Naive thymus-derived CD4-positive, alpha-beta T cell (primary cell): ENCODE measurements at regions not wholly inside any gene's neighbourhood (a gene's known extent, or its start where the extent isn't known, plus 50 kb on each side); places are given as distances from the start of the nearest gene placed in this dataset.

Experiments used
- ATAC-seq: fragments of 150-1000 bp; cut with Tn5 transposase; 2 replicates; pipeline ENCODE4 v1.10.0; 2021; ENCODE audit warnings: mild to moderate bottlenecking, moderate library complexity
- CTCF ChIA-PET: fragments of 350-600 bp; sonication (Branson Sonifier 250); formaldehyde crosslinking; loops from one replicate; lab custom pipeline; 2021; ENCODE audit warnings: antibody characterized with exemption; lab: Charles Lee
- POLR2A ChIA-PET: fragments of 350-600 bp; sonication (Branson Sonifier 250); formaldehyde crosslinking; loops from one replicate; lab custom pipeline; 2021; ENCODE audit warnings: antibody characterized with exemption, inconsistent platforms; lab: Charles Lee
- DNase-seq, 9 donors: peaks; one replicate each; pipeline versions ENCODE4 v3.0.0 to v3.0.0-alpha.2; 2020 to 2022; ENCODE audit warnings: mixed read lengths in 1 of 9
- H3K27ac ChIP-seq: one replicate; pipeline ENCODE4 v1.7.0; 2013; ENCODE audit warnings: mild to moderate bottlenecking, low read depth, low read length, moderate library complexity
- H3K27me3 ChIP-seq, 2 donors: one replicate each; pipeline ENCODE4 v1.7.0; 2013; ENCODE audit warnings: low read length in 2 of 2, mild to moderate bottlenecking in 2 of 2, moderate library complexity in 2 of 2; ENCODE audit not compliant: control insufficient read depth in 2 of 2, insufficient read depth in 2 of 2
- H3K36me3 ChIP-seq, 3 experiments: 1 replicate in 2 of 3; 2 replicates in 1 of 3; pipeline ENCODE4 v1.7.0; 2013; ENCODE audit warnings: low read length in 3 of 3, mild to moderate bottlenecking in 3 of 3, moderate library complexity in 1 of 3; ENCODE audit not compliant: insufficient read depth in 3 of 3, control insufficient read depth in 2 of 3
- H3K4me1 ChIP-seq, 2 donors: one replicate each; pipeline ENCODE4 v1.7.0; 2013; ENCODE audit warnings: low read length in 2 of 2, mild to moderate bottlenecking in 2 of 2, moderate library complexity in 1 of 2; ENCODE audit not compliant: control insufficient read depth in 2 of 2, insufficient read depth in 2 of 2
- H3K4me3 ChIP-seq: 2 replicates; pipeline ENCODE4 v1.7.0; 2013; ENCODE audit warnings: mild to moderate bottlenecking, low read length
- H3K9me3 ChIP-seq, 3 experiments: 1 replicate in 2 of 3; 2 replicates in 1 of 3; pipeline ENCODE4 v1.7.0; 2013; ENCODE audit warnings: low read length in 3 of 3; ENCODE audit not compliant: control insufficient read depth in 2 of 3
- H3K27ac Mint-ChIP-seq, 9 donors: one replicate each; pipeline ENCODE4 v1.8.0; 2020 to 2022; ENCODE audit warnings: mixed read lengths in 9 of 9, mild to moderate bottlenecking in 8 of 9, moderate library complexity in 5 of 9, inconsistent platforms in 2 of 9
- H3K27me3 Mint-ChIP-seq, 5 donors: one replicate each; pipeline ENCODE4 v1.8.0; 2021 to 2022; ENCODE audit warnings: mixed read lengths in 5 of 5, mild to moderate bottlenecking in 1 of 5
- H3K36me3 Mint-ChIP-seq, 5 donors: one replicate each; pipeline ENCODE4 v1.8.0; 2020 to 2022; ENCODE audit warnings: mixed read lengths in 5 of 5, mild to moderate bottlenecking in 3 of 5, inconsistent platforms in 1 of 5
- H3K4me1 Mint-ChIP-seq, 7 donors: one replicate each; pipeline ENCODE4 v1.8.0; 2020 to 2022; ENCODE audit warnings: mixed read lengths in 7 of 7, mild to moderate bottlenecking in 3 of 7, inconsistent platforms in 1 of 7
- H3K4me3 Mint-ChIP-seq, 10 donors: one replicate each; pipeline ENCODE4 v1.8.0; 2020 to 2022; ENCODE audit warnings: mild to moderate bottlenecking in 10 of 10, mixed read lengths in 10 of 10, moderate library complexity in 6 of 10, inconsistent platforms in 2 of 10
- H3K9me3 Mint-ChIP-seq, 11 donors: one replicate each; pipeline ENCODE4 v1.8.0; 2020 to 2022; ENCODE audit warnings: mixed read lengths in 11 of 11, mild to moderate bottlenecking in 4 of 11, inconsistent platforms in 1 of 11, moderate library complexity in 1 of 11
- intact Hi-C, 2 donors: fragments of 100-400 bp; cut with micrococcal nuclease; formaldehyde crosslinking; loops; one replicate each; pipeline ENCODE4 v1.15.1; 2023

DNA sequence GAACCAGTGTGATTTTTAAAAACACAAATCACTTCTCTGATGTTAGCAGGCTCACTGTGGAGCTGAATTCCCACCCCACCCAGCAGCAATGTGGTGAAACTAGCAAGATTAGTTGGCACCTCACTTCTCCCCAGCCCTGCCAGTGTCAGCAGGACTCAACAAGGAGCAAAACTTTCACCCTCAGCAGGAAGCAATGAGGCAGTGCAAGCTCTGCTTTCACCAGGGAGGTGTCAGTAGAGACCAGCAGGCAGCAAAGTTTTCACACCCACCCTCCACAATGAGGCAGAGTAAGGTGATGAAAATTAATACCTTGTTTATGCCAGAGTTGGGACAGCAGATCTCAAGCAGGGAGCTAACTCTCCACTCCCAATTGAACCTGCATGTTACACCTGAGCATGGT, 565.0 kb downstream of the CETN3 start:
- Mint-ChIP-seq H3K27ac (no peak overlapping the region), H3K4me3 (no peak overlapping the region), H3K36me3 (no peaks in the 10 kb centered on the region), H3K4me1 (no peaks in the 10 kb centered on the region), H3K27me3 (no peaks in the 10 kb centered on the region), H3K9me3 (peaks cover 0 to 3% (median 0%) of the 10 kb centered on the region in 11 donors)
- Histone ChIP-seq H3K27me3 (no peaks in the 10 kb centered on the region), H3K27ac (no peak overlapping the region), H3K9me3 (no peaks in the 10 kb centered on the region), H3K4me3 (no peak overlapping the region), H3K36me3 (no peaks in the 10 kb centered on the region), H3K4me1 (no peaks in the 10 kb centered on the region)
- DNase-seq (no peak), ATAC-seq (no peak)
- intact Hi-C loops = no loop called here
- CTCF ChIA-PET = no interaction called here
- POLR2A ChIA-PET = no interaction called here

DNA sequence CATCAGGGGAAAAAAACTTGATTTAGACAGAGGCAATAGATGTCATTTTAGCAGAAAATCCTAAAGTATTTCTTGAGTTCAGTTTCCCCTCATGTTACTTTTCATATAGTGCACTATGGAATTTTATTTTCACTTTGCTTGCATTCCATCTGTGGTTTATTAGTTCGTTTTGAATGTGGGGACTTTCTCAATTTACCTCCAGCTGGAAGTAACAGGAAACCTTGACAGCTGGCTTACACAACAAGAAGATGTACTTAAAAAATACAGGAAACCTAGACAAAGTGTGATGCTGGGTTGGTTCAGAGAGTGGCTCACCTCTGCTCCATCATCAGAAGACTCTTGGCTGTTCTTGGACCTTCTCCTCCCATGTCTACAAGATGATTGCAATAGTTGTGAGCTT, 567.0 kb downstream of the CETN3 start:
- Histone ChIP-seq H3K4me1 (no peaks in the 10 kb centered on the region), H3K27me3 (no peaks in the 10 kb centered on the region), H3K36me3 (no peaks in the 10 kb centered on the region), H3K4me3 (no peak overlapping the region), H3K9me3 (no peaks in the 10 kb centered on the region), H3K27ac (no peak overlapping the region)
- Mint-ChIP-seq H3K9me3 (peaks cover 0 to 3% (median 0%) of the 10 kb centered on the region in 11 donors), H3K4me3 (no peak overlapping the region), H3K36me3 (no peaks in the 10 kb centered on the region), H3K27ac (no peak overlapping the region), H3K4me1 (no peaks in the 10 kb centered on the region), H3K27me3 (no peaks in the 10 kb centered on the region)
- ATAC-seq (no peak), DNase-seq (no peak)
- ChIA-PET CTCF (no interaction called here), POLR2A (no interaction called here)
- intact Hi-C loops = no loop called here

DNA sequence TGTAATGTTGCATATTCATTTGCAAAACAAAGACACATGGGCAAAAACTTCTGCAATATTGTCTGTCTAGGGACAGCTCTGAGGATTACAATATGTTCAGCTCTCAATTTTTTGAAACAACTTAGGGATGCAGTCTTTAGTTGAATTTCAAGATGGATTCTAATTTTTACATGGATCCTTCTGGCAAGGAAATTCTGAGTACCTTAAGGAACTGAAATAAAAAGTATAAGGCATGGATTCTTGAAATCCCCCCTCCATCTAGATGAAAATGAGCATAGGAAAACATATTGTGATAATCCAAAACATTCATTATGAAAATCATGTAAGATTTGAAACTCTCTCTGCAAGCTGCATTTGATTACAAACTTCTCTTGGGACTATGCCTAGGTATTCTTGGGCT, 568.6 kb downstream of the CETN3 start:
- DNase-seq (no peak), ATAC-seq (no peak)
- peaks cover 0 to 6% (median 0%) of the 10 kb centered on the region in 11 donors for H3K9me3 Mint-ChIP-seq
- H3K36me3 Mint-ChIP-seq = no peaks in the 10 kb centered on the region
- H3K27me3 ChIP-seq = no peaks in the 10 kb centered on the region
- H3K4me1 ChIP-seq = no peaks in the 10 kb centered on the region
- intact Hi-C loops = no loop called here
- no peaks in the 10 kb centered on the region for H3K4me1 Mint-ChIP-seq
- no peaks in the 10 kb centered on the region for H3K36me3 ChIP-seq
- CTCF ChIA-PET = no interaction called here
- no peak overlapping the region for H3K27ac Mint-ChIP-seq
- no peaks in the 10 kb centered on the region for H3K9me3 ChIP-seq
- H3K4me3 ChIP-seq = no peak overlapping the region
- H3K4me3 Mint-ChIP-seq = no peak overlapping the region
- POLR2A ChIA-PET = no interaction called here
- H3K27ac ChIP-seq = no peak overlapping the region
- no peaks in the 10 kb centered on the region for H3K27me3 Mint-ChIP-seq

DNA sequence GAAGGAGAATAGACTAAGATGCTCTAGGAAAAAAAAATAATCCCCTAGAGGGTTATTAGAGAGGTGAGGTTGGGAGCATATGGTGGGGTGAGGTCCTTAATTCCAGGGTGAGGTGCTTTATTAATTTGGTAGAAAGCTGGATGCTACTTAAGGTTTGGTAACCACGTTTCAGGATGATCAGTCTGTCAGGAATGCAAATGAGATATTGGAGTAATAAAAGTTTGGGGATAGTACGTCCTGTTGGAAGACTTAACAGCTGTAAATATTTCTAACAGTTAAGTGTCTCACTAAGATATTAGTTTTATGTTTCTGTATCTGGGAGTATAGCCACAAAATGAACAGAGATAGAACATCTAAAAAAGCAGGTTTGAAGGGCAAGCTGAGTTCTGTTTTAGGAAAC, 578.9 kb downstream of the CETN3 start:
- H3K27ac ChIP-seq = no peak overlapping the region
- Mint-ChIP-seq H3K36me3 (no peaks in the 10 kb centered on the region), H3K27me3 (no peaks in the 10 kb centered on the region), H3K9me3 (peaks cover 0 to 20% (median 2%) of the 10 kb centered on the region in 11 donors), H3K4me1 (no peaks in the 10 kb centered on the region), H3K27ac (no peak overlapping the region), H3K4me3 (no peak overlapping the region)
- H3K27me3 ChIP-seq = no peaks in the 10 kb centered on the region
- no peaks in the 10 kb centered on the region for H3K4me1 ChIP-seq
- H3K36me3 ChIP-seq = no peaks in the 10 kb centered on the region
- ATAC-seq (no peak), DNase-seq (no peak)
- no peak overlapping the region for H3K4me3 ChIP-seq
- POLR2A ChIA-PET = no interaction called here
- intact Hi-C loops = no loop called here
- CTCF ChIA-PET = no interaction called here
- H3K9me3 ChIP-seq = no peaks in the 10 kb centered on the region

DNA sequence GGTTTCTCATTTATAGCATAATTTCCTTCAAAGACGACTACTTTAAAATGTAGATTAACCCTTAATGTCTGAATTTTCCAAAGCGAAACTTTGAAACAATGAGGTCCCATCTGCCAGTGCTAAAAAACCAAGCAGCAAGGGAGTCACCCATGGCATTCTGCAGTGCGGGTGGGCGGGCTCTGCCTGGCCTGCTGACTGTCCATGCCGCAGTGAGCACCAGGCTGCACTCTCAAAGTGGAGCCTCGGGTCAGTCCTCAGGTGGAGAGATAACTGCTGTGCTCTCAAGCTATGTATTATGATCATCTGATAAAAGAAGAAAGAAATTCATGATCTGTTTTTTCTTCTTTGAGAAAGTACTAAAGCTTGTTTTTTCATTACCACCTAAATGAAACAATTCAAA, 581.6 kb downstream of the CETN3 start:
- Mint-ChIP-seq H3K27ac (no peak overlapping the region), H3K36me3 (no peaks in the 10 kb centered on the region), H3K27me3 (no peaks in the 10 kb centered on the region), H3K4me3 (no peak overlapping the region), H3K4me1 (no peaks in the 10 kb centered on the region), H3K9me3 (peaks cover 0 to 22% (median 4%) of the 10 kb centered on the region in 11 donors)
- H3K9me3 ChIP-seq = no peaks in the 10 kb centered on the region
- ChIA-PET CTCF (no interaction called here), POLR2A (no interaction called here)
- no peaks in the 10 kb centered on the region for H3K4me1 ChIP-seq
- no peak overlapping the region for H3K4me3 ChIP-seq
- intact Hi-C loops = no loop called here
- no peak overlapping the region for H3K27ac ChIP-seq
- no peaks in the 10 kb centered on the region for H3K36me3 ChIP-seq
- DNase-seq (no peak), ATAC-seq (no peak)
- H3K27me3 ChIP-seq = no peaks in the 10 kb centered on the region

DNA sequence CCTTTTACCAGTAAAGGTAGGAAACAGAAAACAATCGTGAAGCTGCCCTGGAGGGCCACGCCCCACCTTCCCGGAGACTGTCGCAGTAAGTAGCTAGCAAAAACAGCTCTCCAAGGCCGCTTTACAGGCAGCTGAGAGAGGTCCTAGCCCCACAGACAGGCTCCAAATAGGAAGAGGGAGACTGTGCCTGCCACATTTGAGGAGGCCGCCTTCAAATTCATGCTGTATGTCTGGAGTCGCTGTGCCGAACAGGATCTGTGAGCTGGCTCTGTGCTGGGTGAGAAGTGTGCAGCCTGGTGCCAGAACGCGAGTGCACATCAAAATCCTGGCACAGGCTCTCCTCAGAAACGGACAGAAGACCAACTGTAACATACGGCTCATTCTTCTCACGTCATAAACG, 582.2 kb downstream of the CETN3 start:
- Histone ChIP-seq H3K9me3 (no peaks in the 10 kb centered on the region), H3K27ac (no peak overlapping the region), H3K4me3 (no peak overlapping the region), H3K4me1 (no peaks in the 10 kb centered on the region), H3K27me3 (no peaks in the 10 kb centered on the region), H3K36me3 (no peaks in the 10 kb centered on the region)
- intact Hi-C loops = no loop called here
- no peak overlapping the region for H3K27ac Mint-ChIP-seq
- no peak for ATAC-seq
- ChIA-PET POLR2A (no interaction called here), CTCF (no interaction called here)
- H3K36me3 Mint-ChIP-seq = no peaks in the 10 kb centered on the region
- H3K9me3 Mint-ChIP-seq = peaks cover 0 to 21% (median 4%) of the 10 kb centered on the region in 11 donors
- no peaks in the 10 kb centered on the region for H3K4me1 Mint-ChIP-seq
- H3K4me3 Mint-ChIP-seq = no peak overlapping the region
- DNase-seq = no peak
- no peaks in the 10 kb centered on the region for H3K27me3 Mint-ChIP-seq

DNA sequence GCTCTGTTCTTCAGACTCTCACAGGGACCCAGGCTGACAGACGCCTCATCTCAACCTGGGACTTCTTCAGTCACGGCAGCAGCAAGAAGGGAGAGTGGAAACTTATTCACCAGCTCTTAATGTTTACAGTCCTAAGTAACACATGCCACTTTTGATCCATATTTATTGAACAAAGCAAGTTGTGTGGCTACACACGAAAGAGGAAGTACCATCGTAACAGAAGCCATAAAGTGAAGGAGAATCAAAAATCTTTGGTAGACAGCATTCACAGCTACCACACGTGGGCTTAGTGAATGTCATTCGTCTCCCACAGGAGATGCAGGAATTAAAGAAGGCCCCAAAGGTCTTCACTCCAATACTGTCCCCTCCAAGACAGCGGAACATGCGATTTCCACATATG, 582.6 kb downstream of the CETN3 start:
- Histone ChIP-seq H3K9me3 (no peaks in the 10 kb centered on the region), H3K27ac (no peak overlapping the region), H3K27me3 (no peaks in the 10 kb centered on the region), H3K4me1 (no peaks in the 10 kb centered on the region), H3K4me3 (no peak overlapping the region), H3K36me3 (no peaks in the 10 kb centered on the region)
- Mint-ChIP-seq H3K27me3 (no peaks in the 10 kb centered on the region), H3K4me3 (no peak overlapping the region), H3K9me3 (peaks cover 0 to 18% (median 4%) of the 10 kb centered on the region in 11 donors), H3K4me1 (no peaks in the 10 kb centered on the region), H3K36me3 (no peaks in the 10 kb centered on the region), H3K27ac (no peak overlapping the region)
- ATAC-seq (no peak), DNase-seq (no peak)
- POLR2A ChIA-PET = no interaction called here
- CTCF ChIA-PET = no interaction called here
- intact Hi-C loops = no loop called here
